ENCODE measurements at regions not wholly inside any gene's neighbourhood (a gene's known extent, or its start where the extent isn't known, plus 50 kb on each side); places are given as distances from the start of the nearest gene placed in this dataset.

DNA sequence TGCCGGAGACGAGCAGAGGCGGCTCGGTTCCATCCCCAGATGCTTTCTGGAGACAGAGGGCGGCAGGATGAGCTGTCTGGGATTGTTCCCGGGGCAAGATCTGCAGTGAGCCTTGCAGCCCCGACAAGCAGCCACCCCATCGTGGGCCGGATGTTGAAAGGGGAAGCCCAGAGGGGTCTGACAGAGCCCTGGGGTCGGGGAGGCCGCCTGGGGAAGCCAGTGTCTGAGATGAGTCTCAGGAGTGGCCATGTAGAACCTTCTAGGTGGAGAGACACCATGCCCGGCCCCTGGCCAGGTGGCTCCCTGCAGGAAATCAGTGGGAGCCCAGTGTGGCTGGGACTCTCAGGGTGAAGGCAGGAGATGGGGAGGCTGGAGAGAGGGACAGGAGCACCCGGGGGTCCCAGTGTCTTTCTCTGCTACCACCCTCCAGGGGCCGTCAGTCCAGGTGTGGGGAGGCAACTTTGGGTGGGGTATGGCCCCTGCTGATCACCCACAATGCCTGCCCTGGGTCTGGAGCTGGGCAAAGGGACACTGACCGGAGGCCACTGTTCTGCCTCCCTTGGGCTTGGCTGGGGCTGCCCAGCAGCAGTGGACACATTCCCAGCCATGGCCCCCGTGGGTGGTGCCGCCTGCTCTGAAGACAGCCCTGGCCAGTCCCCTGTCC, 128.3 kb upstream of the HS6ST1 start:
- no peak overlapping the region for H3K4me3 ChIP-seq (ENCODE audit: low read depth, low read length)
- no peak for TF ChIP-seq CTCF (IDR thresholded peaks at IDR 0.05; ENCODE audit: insufficient read depth, low read depth, low read length)
- DNase-seq (ENCODE audit: low read depth) = no peak

- DNase-seq (ENCODE audit: low read depth) = no peak
- TF ChIP-seq CTCF (IDR thresholded peaks at IDR 0.05; ENCODE audit: insufficient read depth, low read depth, low read length) = no peak
- no peak overlapping the region for H3K4me3 ChIP-seq (ENCODE audit: low read depth, low read length)
These were observed 128.9 kb upstream of the HS6ST1 start for GRCh38 chr2:128447538-128447995.

- DNase-seq (ENCODE audit: low read depth) = no peak
- no peak for TF ChIP-seq CTCF (IDR thresholded peaks at IDR 0.05; ENCODE audit: insufficient read depth, low read depth, low read length)
These were observed 129.9 kb upstream of the HS6ST1 start for GRCh38 chr2:128448331-128449225.

GRCh38 chr2:128449226-128450061, 130.8 kb upstream of the HS6ST1 start:
- TF ChIP-seq CTCF (IDR thresholded peaks at IDR 0.05; ENCODE audit: insufficient read depth, low read depth, low read length) = no peak
- no peak overlapping the region for H3K4me3 ChIP-seq (ENCODE audit: low read depth, low read length)
- no peak for DNase-seq (ENCODE audit: low read depth)

More at GRCh38 chr2:128448331-128449225, 129.9 kb upstream of the HS6ST1 start:
- no peak overlapping the region for H3K4me3 ChIP-seq (ENCODE audit: low read depth, low read length)

DNA sequence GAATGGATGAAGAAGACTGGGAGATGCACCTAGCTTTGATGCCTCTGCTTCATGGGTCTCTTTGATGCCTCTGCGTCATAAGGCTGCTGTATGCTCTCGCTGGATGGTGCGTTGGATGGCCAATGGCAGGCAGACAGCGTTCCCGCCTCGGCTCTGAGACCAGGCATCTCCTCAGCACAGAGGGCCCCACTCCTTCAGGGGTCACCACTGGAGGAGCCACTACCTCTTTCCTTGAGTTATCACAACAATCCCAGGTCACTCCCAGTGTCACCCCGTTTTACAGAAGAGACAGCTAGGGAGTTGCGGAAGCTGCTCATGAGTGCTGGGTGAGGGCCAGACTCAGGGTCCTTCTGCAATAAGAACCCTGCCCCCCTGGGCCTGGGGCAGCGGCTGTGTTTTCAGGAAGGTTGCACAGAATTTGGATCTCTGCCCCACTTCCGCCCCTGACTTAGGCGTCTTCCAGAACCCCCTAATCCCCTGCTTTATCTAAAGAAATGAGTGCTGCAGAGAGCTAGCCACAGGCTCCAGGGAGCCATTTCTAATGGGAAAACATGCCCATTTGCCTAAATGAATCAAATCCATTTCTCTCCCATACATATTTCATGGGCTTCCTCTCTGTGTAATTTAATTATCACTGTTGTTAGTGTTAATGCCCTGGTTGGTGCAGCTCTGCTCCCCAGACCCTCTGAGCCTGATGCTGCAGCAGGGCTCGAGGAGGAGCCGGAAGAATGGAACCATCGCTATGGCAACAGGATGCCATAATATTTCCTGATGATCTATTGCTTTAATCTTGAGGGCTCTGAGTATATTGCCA, 131.8 kb upstream of the HS6ST1 start:
- DNase-seq (ENCODE audit: low read depth) = no peak
- no peak for TF ChIP-seq CTCF (IDR thresholded peaks at IDR 0.05; ENCODE audit: insufficient read depth, low read depth, low read length)
- no peak overlapping the region for H3K4me3 ChIP-seq (ENCODE audit: low read depth, low read length)

Measured in fibroblast of villous mesenchyme (primary cell).